ENCODE measurements at regions not wholly inside any gene's neighbourhood (a gene's known extent, or its start where the extent isn't known, plus 50 kb on each side); places are given as distances from the start of the nearest gene placed in this dataset.

DNA sequence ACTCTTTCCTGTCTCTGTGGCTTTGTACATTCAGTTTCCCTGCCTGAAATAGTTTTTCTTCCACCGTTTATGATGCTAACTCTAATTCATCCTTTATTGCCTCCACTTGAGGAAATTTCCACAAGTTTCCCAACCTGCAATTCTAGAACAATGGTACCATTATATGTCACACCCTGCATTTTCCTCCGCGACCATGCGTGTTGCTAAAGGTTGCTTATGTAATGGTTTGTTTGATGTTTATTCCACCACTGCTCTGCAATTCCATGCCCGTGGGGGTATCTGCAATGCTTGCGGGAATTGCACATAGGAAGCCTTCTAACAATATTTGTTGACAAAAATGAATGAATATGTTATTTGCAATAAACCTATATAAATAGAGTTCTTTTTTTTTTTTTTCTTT, 69.5 kb upstream of the ST8SIA6 start:
- TF ChIP-seq, protein P1, sequence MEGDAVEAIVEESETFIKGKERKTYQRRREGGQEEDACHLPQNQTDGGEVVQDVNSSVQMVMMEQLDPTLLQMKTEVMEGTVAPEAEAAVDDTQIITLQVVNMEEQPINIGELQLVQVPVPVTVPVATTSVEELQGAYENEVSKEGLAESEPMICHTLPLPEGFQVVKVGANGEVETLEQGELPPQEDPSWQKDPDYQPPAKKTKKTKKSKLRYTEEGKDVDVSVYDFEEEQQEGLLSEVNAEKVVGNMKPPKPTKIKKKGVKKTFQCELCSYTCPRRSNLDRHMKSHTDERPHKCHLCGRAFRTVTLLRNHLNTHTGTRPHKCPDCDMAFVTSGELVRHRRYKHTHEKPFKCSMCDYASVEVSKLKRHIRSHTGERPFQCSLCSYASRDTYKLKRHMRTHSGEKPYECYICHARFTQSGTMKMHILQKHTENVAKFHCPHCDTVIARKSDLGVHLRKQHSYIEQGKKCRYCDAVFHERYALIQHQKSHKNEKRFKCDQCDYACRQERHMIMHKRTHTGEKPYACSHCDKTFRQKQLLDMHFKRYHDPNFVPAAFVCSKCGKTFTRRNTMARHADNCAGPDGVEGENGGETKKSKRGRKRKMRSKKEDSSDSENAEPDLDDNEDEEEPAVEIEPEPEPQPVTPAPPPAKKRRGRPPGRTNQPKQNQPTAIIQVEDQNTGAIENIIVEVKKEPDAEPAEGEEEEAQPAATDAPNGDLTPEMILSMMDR (IDR thresholded peaks at IDR 0.05), result no peak
- TF ChIP-seq POLR2A (IDR thresholded peaks at IDR 0.05), result no peak
